ENCODE measurements at regions not wholly inside any gene's neighbourhood (a gene's known extent, or its start where the extent isn't known, plus 50 kb on each side); places are given as distances from the start of the nearest gene placed in this dataset.

GRCh38 chr7:52670608-52671225 lies 364.7 kb upstream of the POM121L12 start:
- TF ChIP-seq CTCF (IDR thresholded peaks at IDR 0.05; ENCODE audit: low read length) (no peak), EZH2 (IDR thresholded peaks at IDR 0.05; ENCODE audit: borderline replicate concordance, low read length) (no peak)

Data from OCI-LY1 (cell line).